T-cell (primary cell): ENCODE measurements at regions not wholly inside any gene's neighbourhood (a gene's known extent, or its start where the extent isn't known, plus 50 kb on each side); places are given as distances from the start of the nearest gene placed in this dataset.

Experiments used
- ATAC-seq, 4 experiments: fragments of 200-7000 bp in 3 of 4; fragments of 150-1000 bp in 1 of 4; cut with Tn5 transposase; replicated peaks in 1 of 4; 1 replicate in 3 of 4; 2 replicates in 1 of 4; pipeline ENCODE4 v1.10.0; 2021; ENCODE audit warnings: moderate library complexity in 3 of 4, mild to moderate bottlenecking in 2 of 4, moderate number of reproducible peaks in 1 of 4
- CTCF ChIA-PET, 2 donors: fragments of 300-600 bp; sonication (Branson Sonifier 250); formaldehyde crosslinking; loops; one replicate each; lab custom pipeline; 2022; ENCODE audit warnings: antibody characterized with exemption in 2 of 2; lab: Charles Lee
- POLR2A ChIA-PET, 2 donors: fragments of 300-600 bp; sonication (Branson Sonifier 250); formaldehyde crosslinking; loops; one replicate each; lab custom pipeline; 2022; ENCODE audit warnings: antibody characterized with exemption in 2 of 2; lab: Charles Lee
- DNase-seq, 35 experiments: peaks; one replicate each; pipeline versions ENCODE4 v3.0.0 to v3.0.0-alpha.2; 2013 to 2023
- H3K27ac ChIP-seq: one replicate; pipeline ENCODE4 v1.5.1; 2013; ENCODE audit warnings: low read length
- H3K27me3 ChIP-seq, 2 experiments: replicated peaks in 1 of 2; 1 replicate in 1 of 2; 2 replicates in 1 of 2; pipeline versions ENCODE4 v1.6.1 to v1.7.0; 2013; ENCODE audit warnings: low read length in 1 of 2, mixed read lengths in 1 of 2; ENCODE audit not compliant: control insufficient read depth in 2 of 2, insufficient read depth in 2 of 2; ENCODE audit errors: extremely low read depth in 1 of 2
- H3K36me3 ChIP-seq, 2 donors: 1 replicate in 1 of 2; 2 replicates in 1 of 2; pipeline versions ENCODE4 v1.6.1 to v1.7.0; 2013; ENCODE audit warnings: low read length in 1 of 2; ENCODE audit not compliant: control insufficient read depth in 2 of 2, insufficient read depth in 1 of 2; ENCODE audit errors: extremely low read depth in 1 of 2
- H3K4me1 ChIP-seq, 2 experiments: 1 replicate in 1 of 2; 2 replicates in 1 of 2; pipeline versions ENCODE4 v1.6.1 to v1.7.0; 2013; ENCODE audit warnings: low read length in 2 of 2, mixed read lengths in 1 of 2; ENCODE audit not compliant: insufficient read depth in 2 of 2, control insufficient read depth in 1 of 2; ENCODE audit errors: extremely low read depth in 1 of 2
- H3K4me3 ChIP-seq, 2 donors: 1 replicate in 1 of 2; 2 replicates in 1 of 2; pipeline versions ENCODE4 v1.5.1 to v1.7.0; 2013; ENCODE audit warnings: mild to moderate bottlenecking in 2 of 2, low read length in 1 of 2, moderate library complexity in 1 of 2; ENCODE audit not compliant: control insufficient read depth in 1 of 2; ENCODE audit errors: extremely low read depth in 1 of 2
- H3K9me3 ChIP-seq: 2 replicates; pipeline ENCODE4 v1.7.0; 2013
- H3K27ac Mint-ChIP-seq, 2 donors: one replicate each; pipeline ENCODE4 v1.8.0; 2020 to 2021; ENCODE audit warnings: mild to moderate bottlenecking in 2 of 2, mixed read lengths in 2 of 2
- H3K27me3 Mint-ChIP-seq, 2 donors: one replicate each; pipeline ENCODE4 v1.8.0; 2021 to 2022; ENCODE audit warnings: mixed read lengths in 2 of 2
- H3K36me3 Mint-ChIP-seq: one replicate; pipeline ENCODE4 v1.8.0; 2021; ENCODE audit warnings: mixed read lengths
- H3K4me1 Mint-ChIP-seq, 3 donors: one replicate each; pipeline ENCODE4 v1.8.0; 2020 to 2022; ENCODE audit warnings: mixed read lengths in 3 of 3, mild to moderate bottlenecking in 1 of 3
- H3K4me3 Mint-ChIP-seq, 3 donors: one replicate each; pipeline ENCODE4 v1.8.0; 2020 to 2022; ENCODE audit warnings: mild to moderate bottlenecking in 3 of 3, mixed read lengths in 3 of 3, moderate library complexity in 3 of 3
- H3K9me3 Mint-ChIP-seq, 3 donors: one replicate each; pipeline ENCODE4 v1.8.0; 2020 to 2022; ENCODE audit warnings: mixed read lengths in 3 of 3
- WGBS: methylation state at CpG from one replicate; pipeline ENCODE4 v1.1.5; 2013; ENCODE audit warnings: missing lambda C conversion rate; ENCODE audit not compliant: insufficient coverage; 5-methylcytosine and 5-hydroxymethylcytosine counted together

DNA sequence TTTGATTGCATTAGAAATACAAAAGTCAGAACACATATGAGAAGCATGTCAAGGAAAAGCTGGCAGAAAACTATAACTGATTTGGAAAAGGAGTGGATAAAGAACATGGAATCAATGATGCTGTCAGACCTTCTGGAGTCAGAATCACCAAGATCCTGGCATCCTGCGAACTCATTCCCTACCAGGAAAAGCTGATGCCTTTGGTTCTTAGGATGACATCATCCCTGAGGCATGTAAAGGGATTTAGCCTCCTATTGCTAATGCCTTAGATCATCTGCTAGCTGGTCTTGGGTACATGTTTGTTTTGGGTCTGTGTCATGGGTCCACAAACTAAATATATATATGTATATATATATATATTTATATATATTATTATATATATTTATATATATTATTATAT, 680.7 kb downstream of the EPHA4 start:
- DNase-seq: no peak
- Histone ChIP-seq H3K27ac (no peak overlapping the region), H3K27me3 (peaks cover 0 to 7% of the 10 kb centered on the region in 2 experiments), H3K9me3 (no peaks in the 10 kb centered on the region), H3K4me1 (no peaks in the 10 kb centered on the region), H3K36me3 (no peaks in the 10 kb centered on the region), H3K4me3 (no peak overlapping the region)
- peaks cover 4 to 5% of the 10 kb centered on the region in 2 donors for H3K27me3 Mint-ChIP-seq
- no peak overlapping the region for H3K27ac Mint-ChIP-seq
- H3K9me3 Mint-ChIP-seq: no peaks in the 10 kb centered on the region
- no peaks in the 10 kb centered on the region for H3K36me3 Mint-ChIP-seq
- WGBS: no CpG with 5 or more reads among the region's 1 CpG
- H3K4me1 Mint-ChIP-seq: no peaks in the 10 kb centered on the region
- no peak overlapping the region for H3K4me3 Mint-ChIP-seq
- no peak for ATAC-seq
- ChIA-PET CTCF (no interaction called here), POLR2A (no interaction called here)

DNA sequence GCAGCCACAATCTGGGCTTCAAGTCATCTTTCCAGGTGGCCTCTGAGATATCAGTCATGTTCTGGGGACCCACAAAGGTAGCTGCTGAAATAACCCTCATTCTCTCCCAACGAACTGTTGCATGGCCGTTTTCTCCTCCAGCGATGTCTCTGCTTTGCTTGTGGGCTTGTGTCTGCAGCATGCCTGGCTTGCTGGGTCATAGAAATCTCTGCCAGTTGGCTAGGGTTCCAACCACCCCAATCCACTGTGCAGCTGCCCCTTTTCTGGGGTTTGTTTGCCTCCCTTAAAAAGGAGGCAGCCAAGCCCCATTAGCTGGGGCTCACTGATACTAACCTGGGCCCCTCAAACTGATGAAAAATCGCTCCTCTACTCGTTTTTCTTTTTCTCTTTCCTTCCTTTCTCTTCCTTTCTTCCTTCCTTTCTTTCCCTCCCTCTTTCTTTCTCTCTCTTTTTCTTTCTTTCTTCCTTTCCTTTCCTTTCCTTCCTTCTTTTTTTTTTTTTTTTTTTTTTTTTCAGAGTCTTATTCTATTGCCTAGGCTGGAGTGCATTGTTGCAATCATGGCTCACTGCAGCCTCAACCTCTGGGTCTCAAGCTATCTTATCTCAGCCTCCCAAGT, 680.0 kb downstream of the EPHA4 start:
- H3K27me3 ChIP-seq: peaks cover 0 to 7% of the 10 kb centered on the region in 2 experiments
- H3K4me3 Mint-ChIP-seq: no peak overlapping the region
- no peaks in the 10 kb centered on the region for H3K4me1 Mint-ChIP-seq
- H3K36me3 Mint-ChIP-seq: no peaks in the 10 kb centered on the region
- H3K9me3 Mint-ChIP-seq: no peaks in the 10 kb centered on the region
- H3K27ac Mint-ChIP-seq: no peak overlapping the region
- no peaks in the 10 kb centered on the region for H3K36me3 ChIP-seq
- H3K4me3 ChIP-seq: no peak overlapping the region
- POLR2A ChIA-PET: no interaction called here
- WGBS: 75% methylated on average over 4 of the region's 5 CpGs
- no peaks in the 10 kb centered on the region for H3K9me3 ChIP-seq
- no peak for ATAC-seq
- peaks cover 4 to 5% of the 10 kb centered on the region in 2 donors for H3K27me3 Mint-ChIP-seq
- CTCF ChIA-PET: no interaction called here
- DNase-seq: no peak
- H3K27ac ChIP-seq: no peak overlapping the region
- H3K4me1 ChIP-seq: no peaks in the 10 kb centered on the region

GRCh38 chr2:220893411-220893810, 678.7 kb downstream of the EPHA4 start:
- no CpG with 5 or more reads among the region's 2 CpGs for WGBS
- no peak overlapping the region for H3K27ac ChIP-seq
- Mint-ChIP-seq H3K27ac (no peak overlapping the region), H3K4me1 (no peaks in the 10 kb centered on the region), H3K9me3 (no peaks in the 10 kb centered on the region), H3K36me3 (no peaks in the 10 kb centered on the region), H3K27me3 (peaks cover 4 to 5% of the 10 kb centered on the region in 2 donors), H3K4me3 (no peak overlapping the region)
- DNase-seq: no peak
- H3K4me1 ChIP-seq: no peaks in the 10 kb centered on the region
- no peak overlapping the region for H3K4me3 ChIP-seq
- ChIA-PET CTCF (no interaction called here), POLR2A (interaction anchor here in 1 of 2 donors (0.6 kb wide), 1 partner anchor 14 kb away, joined by 3 read pairs; no protein-coding TSS in a partner anchor)
- peaks cover 0 to 7% of the 10 kb centered on the region in 2 experiments for H3K27me3 ChIP-seq
- no peaks in the 10 kb centered on the region for H3K36me3 ChIP-seq
- no peak for ATAC-seq
- H3K9me3 ChIP-seq: no peaks in the 10 kb centered on the region

GRCh38 chr2:220894069-220894468, 678.0 kb downstream of the EPHA4 start:
- Mint-ChIP-seq H3K27me3 (peaks cover 4 to 7% of the 10 kb centered on the region in 2 donors), H3K4me3 (no peak overlapping the region), H3K36me3 (no peaks in the 10 kb centered on the region), H3K9me3 (no peaks in the 10 kb centered on the region), H3K27ac (no peak overlapping the region), H3K4me1 (no peaks in the 10 kb centered on the region)
- H3K4me3 ChIP-seq: no peak overlapping the region
- POLR2A ChIA-PET: no interaction called here
- no peaks in the 10 kb centered on the region for H3K9me3 ChIP-seq
- no peaks in the 10 kb centered on the region for H3K4me1 ChIP-seq
- DNase-seq (no peak), ATAC-seq (no peak)
- WGBS: no CpG with 5 or more reads among the region's 1 CpG
- no peaks in the 10 kb centered on the region for H3K36me3 ChIP-seq
- peaks cover 0 to 7% of the 10 kb centered on the region in 2 experiments for H3K27me3 ChIP-seq
- no peak overlapping the region for H3K27ac ChIP-seq
- CTCF ChIA-PET: no interaction called here

GRCh38 chr2:220899492-220899891, 672.6 kb downstream of the EPHA4 start:
- no peak overlapping the region for H3K27ac ChIP-seq
- H3K27me3 ChIP-seq: peaks cover 0 to 4% of the 10 kb centered on the region in 2 experiments
- CTCF ChIA-PET: no interaction called here
- Mint-ChIP-seq H3K9me3 (no peaks in the 10 kb centered on the region), H3K36me3 (no peaks in the 10 kb centered on the region), H3K27ac (no peak overlapping the region), H3K4me3 (no peak overlapping the region), H3K27me3 (peaks cover 2% of the 10 kb centered on the region in 2 donors), H3K4me1 (no peaks in the 10 kb centered on the region)
- POLR2A ChIA-PET: interaction anchor here in 1 of 2 donors (0.6 kb wide), 1 partner anchor 461 kb away, joined by 3 read pairs; no protein-coding TSS in a partner anchor
- H3K9me3 ChIP-seq: no peaks in the 10 kb centered on the region
- ATAC-seq (no peak), DNase-seq (no peak)
- no peaks in the 10 kb centered on the region for H3K36me3 ChIP-seq
- no peaks in the 10 kb centered on the region for H3K4me1 ChIP-seq
- no peak overlapping the region for H3K4me3 ChIP-seq
- no CpG with 5 or more reads among the region's 1 CpG for whole genome bisulfite sequencing

DNA sequence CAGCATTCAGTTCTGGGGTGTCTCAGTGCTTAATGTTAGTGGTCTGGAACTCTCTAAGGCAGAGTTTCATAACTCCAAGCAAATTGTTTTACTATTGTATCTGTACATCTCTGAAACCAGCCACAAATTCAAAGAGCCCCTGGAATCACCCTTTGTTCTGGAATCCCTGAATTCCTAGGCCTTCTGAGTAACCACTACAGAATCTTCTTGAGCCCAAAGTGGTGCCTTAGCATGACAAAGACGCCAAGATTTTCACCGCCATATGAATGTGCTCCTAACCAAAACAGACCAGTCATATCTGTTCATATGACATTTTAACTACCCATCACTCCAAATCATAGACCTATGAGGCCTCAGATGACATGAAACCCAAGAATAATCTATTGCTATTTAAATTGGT, 668.1 kb downstream of the EPHA4 start:
- no peak overlapping the region for H3K27ac ChIP-seq
- CTCF ChIA-PET: no interaction called here
- WGBS: no CpG with 5 or more reads among the region's 2 CpGs
- H3K4me3 Mint-ChIP-seq: no peak overlapping the region
- peaks cover 0 to under 1% of the 10 kb centered on the region in 2 donors for H3K27me3 Mint-ChIP-seq
- POLR2A ChIA-PET: no interaction called here
- no peak for DNase-seq
- no peaks in the 10 kb centered on the region for H3K9me3 ChIP-seq
- H3K36me3 ChIP-seq: no peaks in the 10 kb centered on the region
- no peak overlapping the region for H3K27ac Mint-ChIP-seq
- no peak overlapping the region for H3K4me3 ChIP-seq
- no peaks in the 10 kb centered on the region for H3K4me1 Mint-ChIP-seq
- no peak for ATAC-seq
- no peaks in the 10 kb centered on the region for H3K4me1 ChIP-seq
- H3K9me3 Mint-ChIP-seq: no peaks in the 10 kb centered on the region
- H3K27me3 ChIP-seq: no peaks in the 10 kb centered on the region
- H3K36me3 Mint-ChIP-seq: no peaks in the 10 kb centered on the region

DNA sequence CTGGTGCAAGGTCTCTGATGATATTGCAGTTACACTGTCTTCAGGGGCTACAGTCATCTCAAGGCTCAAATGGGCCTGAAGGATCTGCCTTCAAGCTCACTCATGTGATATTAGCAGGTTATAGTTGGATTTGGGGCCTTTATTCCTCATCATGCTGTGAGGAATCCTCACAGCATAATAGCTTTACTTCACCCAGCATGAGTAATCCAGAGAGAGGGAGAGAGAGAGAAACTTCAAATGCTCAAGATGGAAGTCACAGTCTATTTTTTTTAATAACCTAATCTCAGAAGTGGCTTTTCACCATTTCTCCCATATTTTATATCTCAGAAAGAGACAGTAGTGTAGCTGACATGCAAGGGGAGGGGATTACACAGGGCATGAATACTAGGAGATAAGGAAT, 658.7 kb downstream of the EPHA4 start:
- Mint-ChIP-seq H3K36me3 (no peaks in the 10 kb centered on the region), H3K4me1 (no peaks in the 10 kb centered on the region), H3K4me3 (no peak overlapping the region), H3K9me3 (no peaks in the 10 kb centered on the region), H3K27me3 (no peaks in the 10 kb centered on the region), H3K27ac (no peak overlapping the region)
- CTCF ChIA-PET: no interaction called here
- Histone ChIP-seq H3K4me3 (no peak overlapping the region), H3K4me1 (no peaks in the 10 kb centered on the region), H3K27me3 (no peaks in the 10 kb centered on the region), H3K36me3 (no peaks in the 10 kb centered on the region), H3K27ac (no peak overlapping the region), H3K9me3 (no peaks in the 10 kb centered on the region)
- POLR2A ChIA-PET: no interaction called here
- DNase-seq (no peak), ATAC-seq (no peak)
